ENCODE measurements at regions not wholly inside any gene's neighbourhood (a gene's known extent, or its start where the extent isn't known, plus 50 kb on each side); places are given as distances from the start of the nearest gene placed in this dataset.

DNA sequence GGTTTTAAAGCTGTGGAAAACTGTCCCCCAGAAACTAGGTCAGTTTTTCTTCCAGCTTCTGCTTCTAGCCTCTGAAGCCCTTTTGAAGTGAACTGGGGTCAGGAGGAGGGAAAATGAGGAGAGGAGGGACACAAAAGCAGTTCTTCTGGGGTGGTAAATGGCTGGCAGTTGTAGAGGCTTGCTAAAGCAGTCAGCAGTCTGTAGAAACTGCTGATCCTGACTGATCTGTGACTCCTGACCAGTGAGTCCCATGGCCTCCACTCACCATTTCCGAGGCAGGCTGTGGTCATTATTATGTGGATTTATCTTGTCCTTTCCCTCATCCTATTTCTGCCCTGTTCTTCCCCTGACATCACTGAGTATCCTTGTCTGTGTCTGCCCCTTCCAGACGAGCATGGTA lies 276.4 kb upstream of the ROPN1 start:
- Histone ChIP-seq H3K9me3 (ENCODE audit: low read length) (no peaks in the 10 kb centered on the region), H3K9me2 (ENCODE audit: low read depth, low read length) (no peaks in the 10 kb centered on the region), H3K27ac (ENCODE audit: low read depth, low read length, poor library complexity, severe bottlenecking) (no peak overlapping the region), H4K20me1 (ENCODE audit: insufficient read depth, low read length) (no peaks in the 10 kb centered on the region), H3K27me3 (ENCODE audit: insufficient read depth, low read length) (no peaks in the 10 kb centered on the region), H3K36me3 (ENCODE audit: insufficient read depth, low read length) (no peaks in the 10 kb centered on the region), H3K4me2 (ENCODE audit: low read length) (no peak overlapping the region), H3K79me2 (ENCODE audit: insufficient read depth, low read length) (no peaks in the 10 kb centered on the region), H3K4me3 (ENCODE audit: low read depth, low read length, poor library complexity, severe bottlenecking) (no peak overlapping the region), H3K9ac (ENCODE audit: low read length) (no peak overlapping the region), H3F3A (ENCODE audit: insufficient read depth, low read length) (no peaks in the 10 kb centered on the region), H3K4me1 (ENCODE audit: insufficient read depth, low read length, severe bottlenecking) (no peaks in the 10 kb centered on the region), H2AFZ (ENCODE audit: low read length) (no peak overlapping the region)
- TF ChIP-seq EZH2 (IDR thresholded peaks at IDR 0.05; ENCODE audit: borderline replicate concordance, low read length) (no peak), CTCF (IDR thresholded peaks at IDR 0.05; ENCODE audit: low read length) (no peak)

DNA sequence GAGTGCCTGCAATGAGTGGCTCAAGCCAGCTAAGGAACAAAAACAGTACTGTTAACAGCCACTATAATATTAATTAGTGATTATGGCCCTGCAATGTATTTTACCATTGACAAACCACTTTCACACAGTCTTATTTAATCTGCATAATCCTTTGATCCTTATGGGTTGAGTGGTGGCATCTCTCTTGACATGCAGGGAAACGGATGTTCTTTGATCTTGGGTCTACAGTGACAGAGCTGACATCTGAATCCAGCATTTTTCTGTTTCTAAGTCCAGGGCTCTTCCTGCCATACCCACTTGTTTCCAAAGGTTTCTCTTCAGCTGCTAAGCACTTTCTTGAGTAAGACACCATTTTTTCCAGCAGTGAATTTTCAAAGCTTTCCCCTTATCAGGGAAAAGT lies 277.7 kb upstream of the ROPN1 start:
- Histone ChIP-seq H3K27me3 (ENCODE audit: insufficient read depth, low read length) (no peaks in the 10 kb centered on the region), H2AFZ (ENCODE audit: low read length) (no peak overlapping the region), H3F3A (ENCODE audit: insufficient read depth, low read length) (no peaks in the 10 kb centered on the region), H3K79me2 (ENCODE audit: insufficient read depth, low read length) (no peaks in the 10 kb centered on the region), H3K36me3 (ENCODE audit: insufficient read depth, low read length) (no peaks in the 10 kb centered on the region), H4K20me1 (ENCODE audit: insufficient read depth, low read length) (no peaks in the 10 kb centered on the region), H3K27ac (ENCODE audit: low read depth, low read length, poor library complexity, severe bottlenecking) (no peak overlapping the region), H3K9me2 (ENCODE audit: low read depth, low read length) (no peaks in the 10 kb centered on the region), H3K4me3 (ENCODE audit: low read depth, low read length, poor library complexity, severe bottlenecking) (no peak overlapping the region), H3K4me1 (ENCODE audit: insufficient read depth, low read length, severe bottlenecking) (no peaks in the 10 kb centered on the region), H3K9ac (ENCODE audit: low read length) (no peak overlapping the region), H3K9me3 (ENCODE audit: low read length) (no peaks in the 10 kb centered on the region), H3K4me2 (ENCODE audit: low read length) (no peak overlapping the region)
- TF ChIP-seq EZH2 (IDR thresholded peaks at IDR 0.05; ENCODE audit: borderline replicate concordance, low read length) (no peak), CTCF (IDR thresholded peaks at IDR 0.05; ENCODE audit: low read length) (no peak)

DNA sequence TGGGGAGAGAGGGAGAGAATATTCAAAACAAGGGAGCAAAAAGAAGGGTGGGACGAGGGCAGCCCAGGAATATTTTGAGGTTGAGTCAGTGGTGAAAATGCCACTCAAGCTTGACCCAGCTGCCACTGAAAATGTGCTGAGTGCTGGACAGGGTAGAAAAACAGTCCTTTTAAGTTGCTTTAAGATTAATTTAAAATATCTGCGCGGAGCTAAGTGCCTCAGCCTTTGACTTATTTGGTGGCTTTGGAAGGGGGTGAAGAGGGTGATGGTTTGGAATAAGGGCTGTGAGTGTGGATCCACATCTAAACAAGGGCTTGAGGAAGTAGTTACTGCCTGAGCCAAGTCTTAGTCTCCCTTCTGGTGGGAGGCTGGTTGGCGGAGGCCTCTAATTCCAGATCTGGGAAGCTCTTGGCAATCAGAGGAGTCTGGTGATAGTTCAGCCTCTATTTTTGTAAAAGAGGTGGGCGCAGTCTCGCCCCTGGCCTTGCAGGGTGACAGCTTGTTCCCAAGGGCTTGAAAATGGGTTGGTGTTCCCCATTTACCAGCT lies 280.8 kb upstream of the ROPN1 start:
- Histone ChIP-seq H2AFZ (ENCODE audit: low read length) (no peak overlapping the region), H3K27me3 (ENCODE audit: insufficient read depth, low read length) (no peaks in the 10 kb centered on the region), H4K20me1 (ENCODE audit: insufficient read depth, low read length) (no peaks in the 10 kb centered on the region), H3K9ac (ENCODE audit: low read length) (no peak overlapping the region), H3K4me3 (ENCODE audit: low read depth, low read length, poor library complexity, severe bottlenecking) (no peak overlapping the region), H3K9me3 (ENCODE audit: low read length) (no peaks in the 10 kb centered on the region), H3K27ac (ENCODE audit: low read depth, low read length, poor library complexity, severe bottlenecking) (no peak overlapping the region), H3K36me3 (ENCODE audit: insufficient read depth, low read length) (no peaks in the 10 kb centered on the region), H3K4me2 (ENCODE audit: low read length) (no peak overlapping the region), H3K9me2 (ENCODE audit: low read depth, low read length) (no peaks in the 10 kb centered on the region), H3K79me2 (ENCODE audit: insufficient read depth, low read length) (no peaks in the 10 kb centered on the region), H3K4me1 (ENCODE audit: insufficient read depth, low read length, severe bottlenecking) (no peaks in the 10 kb centered on the region), H3F3A (ENCODE audit: insufficient read depth, low read length) (no peaks in the 10 kb centered on the region)
- TF ChIP-seq CTCF (IDR thresholded peaks at IDR 0.05; ENCODE audit: low read length) (no peak), EZH2 (IDR thresholded peaks at IDR 0.05; ENCODE audit: borderline replicate concordance, low read length) (no peak)
